B cell (primary cell): ENCODE measurements at regions not wholly inside any gene's neighbourhood (a gene's known extent, or its start where the extent isn't known, plus 50 kb on each side); places are given as distances from the start of the nearest gene placed in this dataset.

Experiments used
- ATAC-seq: fragments of 200-7000 bp; cut with Tn5 transposase; one replicate; pipeline ENCODE4 v1.10.0; 2021; ENCODE audit warnings: low read depth, mild to moderate bottlenecking, moderate number of reproducible peaks, moderate library complexity
- CTCF ChIA-PET: fragments of 350-600 bp; sonication (Branson Sonifier 250); formaldehyde crosslinking; loops from one replicate; lab custom pipeline; 2021; ENCODE audit warnings: antibody characterized with exemption, inconsistent platforms; lab: Charles Lee
- POLR2A ChIA-PET: fragments of 350-600 bp; sonication (Branson Sonifier 250); formaldehyde crosslinking; loops from one replicate; lab custom pipeline; 2021; ENCODE audit warnings: antibody characterized with exemption; lab: Charles Lee
- DNase-seq: peaks from one replicate; pipeline ENCODE4 v3.0.0; 2013
- H2AFZ ChIP-seq: 2 replicates; pipeline ENCODE4 v1.6.1; 2012; ENCODE audit warnings: mild to moderate bottlenecking, low read depth, low read length; ENCODE audit not compliant: insufficient read depth, poor library complexity, severe bottlenecking
- H3K27ac ChIP-seq, 2 donors: 1 replicate in 1 of 2; 2 replicates in 1 of 2; pipeline ENCODE4 v1.5.1; 2012 to 2013; ENCODE audit warnings: low read length in 2 of 2, mild to moderate bottlenecking in 2 of 2, moderate library complexity in 1 of 2
- H3K27me3 ChIP-seq, 4 experiments: fragments of 200-600 bp in 1 of 4; sonication (generic) in 1 of 4; replicated peaks in 1 of 4; 1 replicate in 2 of 4; 2 replicates in 2 of 4; pipeline versions ENCODE4 v1.6.1 to v1.7.0; 2013 to 2016; ENCODE audit warnings: low read length in 3 of 4, mild to moderate bottlenecking in 2 of 4, mixed read lengths in 1 of 4, moderate library complexity in 1 of 4; ENCODE audit not compliant: insufficient read depth in 4 of 4, control insufficient read depth in 3 of 4; ENCODE audit errors: control extremely low read depth in 1 of 4
- H3K36me3 ChIP-seq, 2 experiments: replicated peaks in 1 of 2; 1 replicate in 1 of 2; 2 replicates in 1 of 2; pipeline versions ENCODE4 v1.6.1 to v1.7.1; 2013; ENCODE audit warnings: low read length in 1 of 2; ENCODE audit not compliant: insufficient read depth in 2 of 2, control insufficient read depth in 1 of 2; ENCODE audit errors: control extremely low read depth in 1 of 2, extremely low read depth in 1 of 2
- H3K4me1 ChIP-seq, 2 donors: fragments of 200-600 bp in 1 of 2; sonication (generic) in 1 of 2; 1 replicate in 1 of 2; 2 replicates in 1 of 2; pipeline versions ENCODE4 v1.5.1 to v1.6.1; 2013 to 2017; ENCODE audit warnings: low read length in 2 of 2; ENCODE audit not compliant: control insufficient read depth in 2 of 2, insufficient read depth in 2 of 2
- H3K4me2 ChIP-seq: replicated peaks from 2 replicates; pipeline ENCODE3; 2012; ENCODE audit warnings: mild to moderate bottlenecking, low read depth, low read length; ENCODE audit not compliant: poor library complexity, severe bottlenecking
- H3K4me3 ChIP-seq, 5 experiments: fragments of 200-600 bp in 1 of 5; sonication (generic) in 1 of 5; 1 replicate in 3 of 5; 2 replicates in 2 of 5; pipeline versions ENCODE4 v1.5.1 to v1.7.0; 2011 to 2016; ENCODE audit warnings: low read length in 4 of 5, mild to moderate bottlenecking in 4 of 5, low read depth in 2 of 5, control low read depth in 1 of 5, moderate library complexity in 1 of 5; ENCODE audit not compliant: insufficient read depth in 1 of 5; ENCODE audit errors: control extremely low read depth in 1 of 5, extremely low read depth in 1 of 5
- H3K79me2 ChIP-seq: fragments of 200-600 bp; sonication (generic); one replicate; pipeline ENCODE4 v1.6.0; 2016; ENCODE audit warnings: low read length; ENCODE audit not compliant: control insufficient read depth, insufficient read depth
- H3K9ac ChIP-seq: fragments of 200-600 bp; sonication (generic); 2 replicates; pipeline ENCODE4 v1.6.1; 2017; ENCODE audit warnings: mild to moderate bottlenecking, low read length, moderate library complexity
- H3K9me3 ChIP-seq, 3 donors: one replicate each; pipeline versions ENCODE4 v1.6.1 to v1.7.1; 2013; ENCODE audit warnings: low read length in 2 of 3; ENCODE audit not compliant: control insufficient read depth in 2 of 3, insufficient read depth in 1 of 3; ENCODE audit errors: control extremely low read depth in 1 of 3
- H4K20me1 ChIP-seq: 2 replicates; pipeline ENCODE4 v1.6.0; 2012; ENCODE audit warnings: mild to moderate bottlenecking, low read length; ENCODE audit not compliant: insufficient read depth, control insufficient read depth, poor library complexity, severe bottlenecking
- H3K27ac Mint-ChIP-seq: one replicate; pipeline ENCODE4 v1.8.0; 2021; ENCODE audit warnings: mixed read lengths
- H3K27me3 Mint-ChIP-seq: one replicate; pipeline ENCODE4 v1.8.0; 2021; ENCODE audit warnings: mixed read lengths
- H3K4me1 Mint-ChIP-seq: one replicate; pipeline ENCODE4 v1.8.0; 2021; ENCODE audit warnings: mixed read lengths
- H3K4me3 Mint-ChIP-seq: one replicate; pipeline ENCODE4 v1.8.0; 2021; ENCODE audit warnings: mixed read lengths
- H3K9me3 Mint-ChIP-seq: one replicate; pipeline ENCODE4 v1.8.0; 2022; ENCODE audit warnings: mixed read lengths; ENCODE audit not compliant: insufficient read depth
- CTCF ChIP-seq: fragments of 200-600 bp; IDR thresholded peaks from one replicate; pipeline ENCODE4 v1.8.0; 2022; ENCODE audit warnings: antibody characterized with exemption, mild to moderate bottlenecking
- EZH2 ChIP-seq: IDR thresholded peaks from 2 replicates; pipeline ENCODE4 v1.6.1; 2012; ENCODE audit warnings: borderline replicate concordance, low read depth, mild to moderate bottlenecking, moderate library complexity, low read length; ENCODE audit not compliant: insufficient read depth, poor library complexity, severe bottlenecking
- WGBS: methylation state at CpG from one replicate; pipeline ENCODE4 v1.1.5; 2013; ENCODE audit warnings: missing lambda C conversion rate; ENCODE audit not compliant: insufficient coverage; 5-methylcytosine and 5-hydroxymethylcytosine counted together
- intact Hi-C: fragments of 100-400 bp; cut with micrococcal nuclease; formaldehyde crosslinking; loops from one replicate; pipeline ENCODE4 v1.10.0; 2022

- POLR2A ChIA-PET = no interaction called here
- Histone ChIP-seq H2AFZ (no peak overlapping the region), H4K20me1 (peaks cover 44% of the 10 kb centered on the region), H3K4me3 (no peak overlapping the region), H3K27me3 (no peaks in the 10 kb centered on the region), H3K27ac (peak overlapping the region; percentile 8 to 69), H3K79me2 (peaks cover 69% of the 10 kb centered on the region), H3K9me3 (no peaks in the 10 kb centered on the region), H3K9ac (peak overlapping the region; percentile 35), H3K4me1 (peaks cover 35 to 50% of the 10 kb centered on the region in 2 donors), H3K36me3 (peaks cover 7 to 21% of the 10 kb centered on the region in 2 experiments), H3K4me2 (peak overlapping the region; percentile 62)
- Mint-ChIP-seq H3K9me3 (no peaks in the 10 kb centered on the region), H3K4me1 (peaks cover 72% of the 10 kb centered on the region), H3K4me3 (peak overlapping the region; percentile 52), H3K27me3 (no peaks in the 10 kb centered on the region), H3K27ac (peak overlapping the region; percentile 76)
- intact Hi-C loops = loop anchor here (1.0 to 2.0 kb wide), 2 partner anchors 8 to 145 kb away; no protein-coding TSS in a partner anchor
- CTCF ChIA-PET = no interaction called here
- DNase-seq (peak; percentile 43), ATAC-seq (peak; percentile 51)
- TF ChIP-seq CTCF = no peak
- WGBS = no CpG with 5 or more reads among the region's 5 CpGs
Observed at GRCh38 chr9:94175669-94176068, 83.4 kb upstream of the ZNF169 start.

- peaks cover 28 to 45% of the 10 kb centered on the region in 2 donors for H3K4me1 ChIP-seq
Observed at GRCh38 chr9:94176608-94177007, 82.5 kb upstream of the ZNF169 start.

More at GRCh38 chr9:94176608-94177007, 82.5 kb upstream of the ZNF169 start:
- Histone ChIP-seq H3K9ac (no peak overlapping the region), H2AFZ (no peak overlapping the region), H3K4me2 (no peak overlapping the region), H3K36me3 (peaks cover 7 to 28% of the 10 kb centered on the region in 2 experiments), H4K20me1 (peaks cover 44% of the 10 kb centered on the region), H3K9me3 (no peaks in the 10 kb centered on the region), H3K79me2 (peaks cover 60% of the 10 kb centered on the region), H3K4me3 (no peak overlapping the region), H3K27ac (peak overlapping the region in 1 of 2 donors; percentile 69), H3K27me3 (no peaks in the 10 kb centered on the region)
- ChIA-PET CTCF (no interaction called here), POLR2A (no interaction called here)
- peaks cover 75% of the 10 kb centered on the region for H3K4me1 Mint-ChIP-seq
- TF ChIP-seq EZH2 = no peak
- no peak for TF ChIP-seq CTCF
- intact Hi-C loops = no loop called here
- H3K4me3 Mint-ChIP-seq = no peak overlapping the region
- DNase-seq (no peak), ATAC-seq (no peak)
- no peaks in the 10 kb centered on the region for H3K9me3 Mint-ChIP-seq
- H3K27ac Mint-ChIP-seq = peak overlapping the region; percentile 32
- no peaks in the 10 kb centered on the region for H3K27me3 Mint-ChIP-seq
